ENCODE measurements at regions not wholly inside any gene's neighbourhood (a gene's known extent, or its start where the extent isn't known, plus 50 kb on each side); places are given as distances from the start of the nearest gene placed in this dataset.

GRCh38 chr9:82584349-82584863, 478.5 kb downstream of the RASEF start:
- BruUV-seq (replicated peaks): no TSS peak
- Histone ChIP-seq H3K27me3 (ENCODE audit: low read length) (no peaks in the 10 kb centered on the region), H3K36me3 (ENCODE audit: low read depth, low read length) (no peaks in the 10 kb centered on the region), H3K9ac (ENCODE audit: low read length) (no peak overlapping the region), H3K9me2 (replicated peaks; ENCODE audit: low read length) (no peaks in the 10 kb centered on the region), H3K4me1 (ENCODE audit: insufficient read depth, low read length) (no peaks in the 10 kb centered on the region), H3K9me3 (ENCODE audit: low read length) (no peaks in the 10 kb centered on the region), H3K79me2 (ENCODE audit: low read length) (no peaks in the 10 kb centered on the region), H3K4me2 (ENCODE audit: low read length) (no peak overlapping the region), H3K4me3 (ENCODE audit: low read length) (no peak overlapping the region), H4K20me1 (ENCODE audit: low read length) (no peaks in the 10 kb centered on the region), H2AFZ (ENCODE audit: low read length) (no peak overlapping the region), H3F3A (ENCODE audit: low read length, unreplicated experiment) (no peaks in the 10 kb centered on the region), H3K27ac (ENCODE audit: low read length) (no peak overlapping the region)
- intact Hi-C loops (cut with micrococcal nuclease): no loop called here
- ChIA-PET CTCF (no interaction called here), POLR2A (ENCODE audit: unreplicated experiment) (no interaction called here)
- no peak for TF ChIP-seq CTCF (conservative IDR thresholded peaks at IDR 0.05; ENCODE audit: low read depth, low read length)
- no peak for TF ChIP-seq EZH2 (IDR thresholded peaks at IDR 0.05; ENCODE audit: low read length, unreplicated experiment)
- no peak for TF ChIP-seq EZH2phosphoT487 (IDR thresholded peaks at IDR 0.05; ENCODE audit: borderline replicate concordance, low read length)
- DNase-seq (no peak), ATAC-seq (no peak)

GRCh38 chr9:82586918-82587356, 476.0 kb downstream of the RASEF start:
- Histone ChIP-seq H3K27me3 (ENCODE audit: low read length) (no peaks in the 10 kb centered on the region), H3K36me3 (ENCODE audit: low read depth, low read length) (no peaks in the 10 kb centered on the region), H3K4me3 (ENCODE audit: low read length) (no peak overlapping the region), H3K9ac (ENCODE audit: low read length) (no peak overlapping the region), H3K4me1 (ENCODE audit: insufficient read depth, low read length) (no peaks in the 10 kb centered on the region), H2AFZ (ENCODE audit: low read length) (no peak overlapping the region), H3K79me2 (ENCODE audit: low read length) (no peaks in the 10 kb centered on the region), H4K20me1 (ENCODE audit: low read length) (no peaks in the 10 kb centered on the region), H3K27ac (ENCODE audit: low read length) (no peak overlapping the region), H3K9me3 (ENCODE audit: low read length) (no peaks in the 10 kb centered on the region), H3F3A (ENCODE audit: low read length, unreplicated experiment) (no peaks in the 10 kb centered on the region), H3K4me2 (ENCODE audit: low read length) (no peak overlapping the region), H3K9me2 (replicated peaks; ENCODE audit: low read length) (no peaks in the 10 kb centered on the region)
- ChIA-PET POLR2A (ENCODE audit: unreplicated experiment) (no interaction called here), CTCF (no interaction called here)
- ATAC-seq (no peak), DNase-seq (no peak)
- TF ChIP-seq EZH2phosphoT487 (IDR thresholded peaks at IDR 0.05; ENCODE audit: borderline replicate concordance, low read length) (no peak), EZH2 (IDR thresholded peaks at IDR 0.05; ENCODE audit: low read length, unreplicated experiment) (no peak), CTCF (conservative IDR thresholded peaks at IDR 0.05; ENCODE audit: low read depth, low read length) (no peak)
- intact Hi-C loops (cut with micrococcal nuclease): no loop called here
- BruUV-seq (replicated peaks): no TSS peak

DNA sequence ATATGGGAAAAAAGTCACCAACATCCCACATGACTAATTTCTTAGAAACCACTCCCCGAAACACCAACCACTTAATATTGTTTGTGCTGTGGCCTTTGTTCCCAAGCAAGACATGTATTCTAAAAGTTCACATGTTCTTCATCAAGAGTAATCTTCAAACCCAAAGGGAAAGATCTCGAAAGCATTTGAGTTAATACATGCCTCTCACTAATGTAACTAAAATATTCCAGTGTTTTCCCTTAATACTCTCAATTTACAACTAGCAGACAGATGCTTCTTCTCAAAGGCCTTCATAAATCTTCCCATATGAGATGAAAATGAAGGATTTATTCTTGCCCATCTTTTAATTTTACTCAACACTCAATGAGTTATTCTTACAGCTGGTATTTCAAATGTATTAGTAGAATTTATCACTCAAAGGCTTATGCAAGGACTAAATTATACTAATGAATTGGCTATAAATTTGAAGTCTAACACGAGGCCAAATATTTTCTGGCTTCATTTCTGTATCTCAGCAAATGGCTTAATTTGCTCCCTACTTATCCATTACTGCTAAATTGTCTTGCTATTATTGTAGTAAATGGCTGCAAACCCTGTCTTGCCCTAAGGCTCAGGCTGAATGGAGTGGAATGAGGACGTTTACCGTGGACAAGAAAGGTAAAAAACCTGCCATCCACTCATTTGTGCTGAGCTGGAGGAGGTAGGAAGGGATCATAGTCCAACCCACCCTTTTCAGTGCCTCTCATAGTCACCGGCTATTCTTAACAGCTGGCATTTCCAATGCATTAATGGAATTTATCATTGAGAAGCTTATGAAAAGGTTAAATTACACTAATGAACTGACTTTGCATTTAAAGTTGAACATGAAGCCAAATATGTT, 474.4 kb downstream of the RASEF start:
- no peaks in the 10 kb centered on the region for H3F3A ChIP-seq (ENCODE audit: low read length, unreplicated experiment)
- no peak overlapping the region for H3K27ac ChIP-seq (ENCODE audit: low read length)
- no peaks in the 10 kb centered on the region for H4K20me1 ChIP-seq (ENCODE audit: low read length)
- no peaks in the 10 kb centered on the region for H3K9me3 ChIP-seq (ENCODE audit: low read length)
- H3K9ac ChIP-seq (ENCODE audit: low read length): no peak overlapping the region
- no peak overlapping the region for H3K4me2 ChIP-seq (ENCODE audit: low read length)
- DNase-seq (no peak), ATAC-seq (no peak)
- no peak overlapping the region for H3K4me3 ChIP-seq (ENCODE audit: low read length)
- no TSS peak for BruUV-seq (replicated peaks)
- no peaks in the 10 kb centered on the region for H3K27me3 ChIP-seq (ENCODE audit: low read length)
- intact Hi-C loops (cut with micrococcal nuclease): no loop called here
- POLR2A ChIA-PET (ENCODE audit: unreplicated experiment): no interaction called here
- TF ChIP-seq EZH2 (IDR thresholded peaks at IDR 0.05; ENCODE audit: low read length, unreplicated experiment): no peak
- no peak for TF ChIP-seq EZH2phosphoT487 (IDR thresholded peaks at IDR 0.05; ENCODE audit: borderline replicate concordance, low read length)
- no peak for TF ChIP-seq CTCF (conservative IDR thresholded peaks at IDR 0.05; ENCODE audit: low read depth, low read length)
- H3K4me1 ChIP-seq (ENCODE audit: insufficient read depth, low read length): no peaks in the 10 kb centered on the region
- no peaks in the 10 kb centered on the region for H3K79me2 ChIP-seq (ENCODE audit: low read length)
- no peaks in the 10 kb centered on the region for H3K9me2 ChIP-seq (replicated peaks; ENCODE audit: low read length)
- H2AFZ ChIP-seq (ENCODE audit: low read length): no peak overlapping the region
- CTCF ChIA-PET: no interaction called here
- H3K36me3 ChIP-seq (ENCODE audit: low read depth, low read length): no peaks in the 10 kb centered on the region

All from PC-3 (cell line).